Parathyroid adenoma (tissue), 2 donors: ENCODE measurements at regions not wholly inside any gene's neighbourhood (a gene's known extent, or its start where the extent isn't known, plus 50 kb on each side); places are given as distances from the start of the nearest gene placed in this dataset.
A peak's percentile ranks its signal among the peaks of the same experiment; 100 is the strongest.

Experiments
- H2AFZ ChIP-seq: fragments of 300-600 bp; sonication (generic); one replicate; pipeline ENCODE4 v1.7.0; 2017; ENCODE audit warnings: antibody characterized with exemption, mild to moderate bottlenecking
- H3K27ac ChIP-seq: fragments of 300-600 bp; sonication (generic); one replicate; pipeline ENCODE4 v1.7.0; 2017
- H3K27me3 ChIP-seq: fragments of 300-600 bp; sonication (generic); one replicate; pipeline ENCODE4 v1.7.0; 2017; ENCODE audit warnings: low read length; ENCODE audit not compliant: control insufficient read depth, insufficient read depth
- H3K36me3 ChIP-seq: fragments of 300-600 bp; sonication (generic); one replicate; pipeline ENCODE4 v1.7.0; 2017; ENCODE audit warnings: low read length; ENCODE audit not compliant: control insufficient read depth, insufficient read depth
- H3K4me1 ChIP-seq: fragments of 300-600 bp; sonication (generic); one replicate; pipeline ENCODE4 v1.7.0; 2017; ENCODE audit warnings: control low read depth
- H3K4me2 ChIP-seq: fragments of 300-600 bp; sonication (generic); one replicate; pipeline ENCODE4 v1.7.0; 2017; ENCODE audit warnings: low read length
- H3K4me3 ChIP-seq: fragments of 300-600 bp; sonication (generic); one replicate; pipeline ENCODE4 v1.7.0; 2017; ENCODE audit warnings: low read depth, low read length
- H3K79me2 ChIP-seq: fragments of 300-600 bp; sonication (generic); one replicate; pipeline ENCODE4 v1.7.0; 2017; ENCODE audit warnings: control low read depth
- H3K9ac ChIP-seq: fragments of 300-600 bp; sonication (generic); one replicate; pipeline ENCODE4 v1.7.0; 2017; ENCODE audit warnings: mild to moderate bottlenecking
- H3K9me3 ChIP-seq: fragments of 300-600 bp; sonication (generic); one replicate; pipeline ENCODE4 v1.7.0; 2017; ENCODE audit warnings: low read length; ENCODE audit not compliant: control insufficient read depth
- TF ChIP-seq, protein P1 (sequence below): fragments of 300-600 bp; sonication (generic); IDR thresholded peaks from one replicate; pipeline ENCODE4 v1.7.0; 2017; ENCODE audit warnings: antibody characterized with exemption, mild to moderate bottlenecking
- donor health status: primary hyperparathyroidism.

DNA sequence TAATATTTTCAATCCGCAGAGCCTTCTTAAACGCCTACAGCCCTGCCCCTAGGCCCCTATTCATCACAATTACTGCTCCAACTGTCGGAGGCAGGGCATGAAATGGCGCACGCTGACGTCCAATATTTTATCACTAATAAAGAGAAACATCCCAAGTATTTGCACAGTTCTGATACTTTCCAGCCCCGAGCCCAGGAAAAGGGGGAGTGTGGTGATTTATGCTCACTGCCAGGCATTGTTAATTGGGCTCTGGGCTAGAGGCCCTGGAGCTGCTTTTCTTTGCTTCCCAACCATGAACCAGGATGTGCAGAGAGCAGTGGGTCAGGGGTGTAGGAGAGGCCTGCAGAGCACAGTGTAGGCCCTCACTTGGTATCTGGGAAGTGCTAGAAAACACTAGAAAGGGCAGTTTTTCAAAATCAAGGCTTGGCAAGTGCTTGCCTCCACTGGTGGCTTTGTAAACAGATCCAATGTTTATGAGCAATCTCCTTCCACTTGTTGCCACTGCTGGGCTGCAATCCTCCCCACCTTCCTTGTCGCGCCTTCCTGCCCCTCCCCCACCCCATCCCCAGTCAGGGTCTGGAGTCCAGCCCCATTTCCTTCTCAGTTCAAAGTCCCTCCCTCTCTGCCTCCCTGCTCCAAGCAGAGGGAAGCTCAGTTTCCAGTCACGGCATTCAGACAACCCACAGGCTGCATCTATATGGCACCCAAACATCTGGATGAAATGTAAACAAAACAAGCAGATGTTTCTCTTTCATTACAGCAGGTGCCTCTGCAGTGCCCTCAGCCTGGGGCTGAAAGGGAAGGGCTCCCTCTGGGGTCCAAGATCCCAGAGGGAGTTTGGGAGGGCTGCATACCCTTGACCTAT, 83.9 kb upstream of the PKDCC start:
- H3K4me1 ChIP-seq: no peaks in the 10 kb centered on the region
- H3K79me2 ChIP-seq: no peaks in the 10 kb centered on the region
- no peaks in the 10 kb centered on the region for H3K9me3 ChIP-seq
- H3K4me2 ChIP-seq: no peak overlapping the region
- H3K4me3 ChIP-seq: no peak overlapping the region
- H3K27me3 ChIP-seq: no peaks in the 10 kb centered on the region
- TF ChIP-seq, protein P1, sequence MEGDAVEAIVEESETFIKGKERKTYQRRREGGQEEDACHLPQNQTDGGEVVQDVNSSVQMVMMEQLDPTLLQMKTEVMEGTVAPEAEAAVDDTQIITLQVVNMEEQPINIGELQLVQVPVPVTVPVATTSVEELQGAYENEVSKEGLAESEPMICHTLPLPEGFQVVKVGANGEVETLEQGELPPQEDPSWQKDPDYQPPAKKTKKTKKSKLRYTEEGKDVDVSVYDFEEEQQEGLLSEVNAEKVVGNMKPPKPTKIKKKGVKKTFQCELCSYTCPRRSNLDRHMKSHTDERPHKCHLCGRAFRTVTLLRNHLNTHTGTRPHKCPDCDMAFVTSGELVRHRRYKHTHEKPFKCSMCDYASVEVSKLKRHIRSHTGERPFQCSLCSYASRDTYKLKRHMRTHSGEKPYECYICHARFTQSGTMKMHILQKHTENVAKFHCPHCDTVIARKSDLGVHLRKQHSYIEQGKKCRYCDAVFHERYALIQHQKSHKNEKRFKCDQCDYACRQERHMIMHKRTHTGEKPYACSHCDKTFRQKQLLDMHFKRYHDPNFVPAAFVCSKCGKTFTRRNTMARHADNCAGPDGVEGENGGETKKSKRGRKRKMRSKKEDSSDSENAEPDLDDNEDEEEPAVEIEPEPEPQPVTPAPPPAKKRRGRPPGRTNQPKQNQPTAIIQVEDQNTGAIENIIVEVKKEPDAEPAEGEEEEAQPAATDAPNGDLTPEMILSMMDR: no peak
- H3K27ac ChIP-seq: no peak overlapping the region
- no peak overlapping the region for H3K9ac ChIP-seq
- no peak overlapping the region for H2AFZ ChIP-seq
- H3K36me3 ChIP-seq: no peaks in the 10 kb centered on the region

DNA sequence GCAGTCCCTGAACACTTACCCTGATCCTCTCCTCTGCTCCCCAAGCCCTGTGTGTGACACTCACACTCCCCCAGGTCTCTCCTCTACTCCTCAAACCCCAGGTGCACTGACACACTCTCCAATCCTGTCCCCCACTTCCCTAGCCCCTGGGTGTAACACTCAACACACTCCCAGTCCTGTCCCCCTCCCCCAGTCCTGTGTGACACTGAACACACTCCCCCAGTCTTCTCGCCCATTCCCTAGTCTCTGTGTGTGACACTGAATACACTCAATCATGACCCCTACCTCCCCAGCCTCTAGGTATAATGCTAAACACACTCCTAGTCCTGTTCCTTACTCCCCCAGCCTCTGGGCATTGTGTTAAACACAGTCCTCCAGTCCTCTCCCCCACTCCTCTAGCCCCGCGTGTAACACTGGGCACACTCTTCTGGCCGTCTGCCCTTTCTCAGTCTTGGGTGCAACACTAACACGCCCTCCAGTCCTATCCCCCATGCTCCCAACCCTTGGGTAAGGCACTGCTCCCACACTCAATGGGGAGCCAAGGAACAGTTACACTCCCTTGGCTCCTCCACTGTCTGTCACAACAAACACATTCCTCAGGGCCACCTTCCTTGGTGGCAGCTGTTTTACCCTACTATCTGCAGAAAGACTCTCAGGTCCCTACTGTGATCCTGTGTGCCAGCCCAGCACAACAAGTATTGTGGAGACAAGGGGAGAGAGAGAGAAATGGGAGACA, 82.5 kb upstream of the PKDCC start:
- H3K79me2 ChIP-seq: no peaks in the 10 kb centered on the region
- no peak overlapping the region for H2AFZ ChIP-seq
- H3K36me3 ChIP-seq: no peaks in the 10 kb centered on the region
- no peak overlapping the region for H3K27ac ChIP-seq
- TF ChIP-seq, protein P1: no peak
- no peak overlapping the region for H3K4me2 ChIP-seq
- no peaks in the 10 kb centered on the region for H3K4me1 ChIP-seq
- H3K9me3 ChIP-seq: no peaks in the 10 kb centered on the region
- no peak overlapping the region for H3K9ac ChIP-seq
- no peak overlapping the region for H3K4me3 ChIP-seq
- H3K27me3 ChIP-seq: no peaks in the 10 kb centered on the region

DNA sequence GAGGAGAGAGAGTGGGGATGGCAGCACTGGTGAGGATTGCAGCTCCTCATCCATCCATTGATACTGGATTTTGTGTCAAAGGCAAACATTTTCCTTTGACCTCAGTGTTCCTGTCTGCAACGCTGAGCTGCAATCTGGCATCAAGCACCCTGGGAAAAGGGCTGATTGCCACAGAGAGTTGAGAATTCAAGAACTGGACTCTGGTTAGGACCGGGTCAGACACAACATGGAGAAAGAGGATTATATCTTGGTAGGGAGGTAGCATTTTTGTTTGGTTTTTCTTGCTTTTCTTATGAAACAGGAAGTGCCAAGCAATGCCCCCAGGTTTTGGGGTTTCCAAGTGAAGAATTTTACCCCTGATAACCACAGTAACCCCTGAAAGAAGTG, 81.9 kb upstream of the PKDCC start:
- TF ChIP-seq, protein P1: no peak
- Histone ChIP-seq H3K4me3 (no peak overlapping the region), H3K36me3 (no peaks in the 10 kb centered on the region), H3K4me2 (no peak overlapping the region), H3K27me3 (no peaks in the 10 kb centered on the region), H3K27ac (no peak overlapping the region), H2AFZ (peak overlapping the region; percentile 17), H3K79me2 (no peaks in the 10 kb centered on the region), H3K4me1 (no peaks in the 10 kb centered on the region), H3K9ac (no peak overlapping the region), H3K9me3 (no peaks in the 10 kb centered on the region)

DNA sequence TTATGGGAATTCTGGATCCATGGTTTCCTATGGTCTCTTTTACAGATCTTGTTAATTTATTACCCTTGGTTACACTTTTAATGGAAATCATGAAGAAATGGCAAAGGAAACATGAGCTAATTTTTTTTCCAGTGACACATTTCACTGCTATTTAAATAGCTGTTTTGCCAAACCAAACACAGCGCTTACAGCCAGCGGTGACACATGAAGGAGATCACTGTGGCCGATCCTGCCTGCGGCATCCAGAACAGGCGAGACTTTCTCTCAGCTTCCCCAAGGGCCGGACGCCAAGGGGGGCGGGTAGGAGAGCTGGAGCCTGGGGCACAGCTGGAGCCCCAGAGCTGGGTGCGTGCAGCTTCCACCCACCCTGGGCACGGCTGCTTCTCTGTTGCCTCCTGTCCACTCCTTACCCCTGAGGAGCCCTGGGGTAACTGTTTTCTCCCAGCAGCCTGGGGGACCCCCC, 81.4 kb upstream of the PKDCC start:
- Histone ChIP-seq H3K4me1 (no peaks in the 10 kb centered on the region), H3K27me3 (no peaks in the 10 kb centered on the region), H3K9ac (no peak overlapping the region)

More for the DNA sequence above, 81.4 kb upstream of the PKDCC start:
- Histone ChIP-seq H3K4me2 (no peak overlapping the region), H2AFZ (no peak overlapping the region), H3K9me3 (no peaks in the 10 kb centered on the region), H3K4me3 (no peak overlapping the region), H3K27ac (no peak overlapping the region), H3K79me2 (no peaks in the 10 kb centered on the region), H3K36me3 (no peaks in the 10 kb centered on the region)
- TF ChIP-seq, protein P1: no peak
